GM12874 (cell line): ENCODE measurements at regions not wholly inside any gene's neighbourhood (a gene's known extent, or its start where the extent isn't known, plus 50 kb on each side); places are given as distances from the start of the nearest gene placed in this dataset.

Experiments
- CTCF ChIP-seq: IDR thresholded peaks from 2 replicates; pipeline ENCODE4 v1.5.1; 2011; ENCODE audit warnings: low read depth, mild to moderate bottlenecking, control low read depth, low read length, moderate library complexity; ENCODE audit not compliant: insufficient read depth

- TF ChIP-seq CTCF, result no peak
These were observed 294.3 kb downstream of the RPS24 start for GRCh38 chr10:78327778-78328591.

GRCh38 chr10:78328592-78329404 lies 295.1 kb downstream of the RPS24 start:
- TF ChIP-seq CTCF, result no peak

GRCh38 chr10:78330884-78331283 lies 297.2 kb downstream of the RPS24 start:
- no peak for TF ChIP-seq CTCF

- no peak for TF ChIP-seq CTCF
These were observed 297.8 kb downstream of the RPS24 start for GRCh38 chr10:78331391-78331922.

GRCh38 chr10:78332012-78332411 lies 298.3 kb downstream of the RPS24 start:
- no peak for TF ChIP-seq CTCF

- no peak for TF ChIP-seq CTCF
These were observed 299.0 kb downstream of the RPS24 start for GRCh38 chr10:78332657-78333056.

- TF ChIP-seq CTCF, result no peak
These were observed 299.9 kb downstream of the RPS24 start for GRCh38 chr10:78333362-78334143.
